ENCODE measurements at regions not wholly inside any gene's neighbourhood (a gene's known extent, or its start where the extent isn't known, plus 50 kb on each side); places are given as distances from the start of the nearest gene placed in this dataset.

DNA sequence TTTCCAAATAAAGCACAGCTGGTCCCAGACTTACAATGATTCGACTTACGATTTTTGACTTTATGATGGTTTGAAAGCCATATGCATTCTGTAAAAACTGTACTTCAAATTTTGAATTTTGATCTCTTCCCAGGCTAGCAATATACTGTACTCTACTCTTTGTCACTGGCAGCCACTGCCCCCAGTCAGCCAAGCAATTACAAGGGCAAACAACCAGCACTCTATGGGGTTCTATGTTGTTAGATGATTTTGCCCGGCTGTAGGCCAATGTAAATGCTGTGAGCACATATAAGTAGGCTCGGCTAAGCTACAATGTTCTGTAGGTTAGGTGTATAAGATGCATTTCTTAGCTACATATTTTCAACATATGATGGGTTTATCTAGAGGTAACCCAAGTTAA, 217.3 kb downstream of the RAB38 start:
- TF ChIP-seq POLR2A (IDR thresholded peaks at IDR 0.05; ENCODE audit: low read length) (no peak), GATA1 (IDR thresholded peaks at IDR 0.05; ENCODE audit: low read depth, low read length) (no peak)

All from erythroblast (primary cell).